PC-9 (cell line): ENCODE measurements at regions not wholly inside any gene's neighbourhood (a gene's known extent, or its start where the extent isn't known, plus 50 kb on each side); places are given as distances from the start of the nearest gene placed in this dataset.

Experiments
- BruUV-seq: library from RNA; stranded (reverse); fragments of 400-500 nt; replicated peaks from 2 replicates; lab custom pipeline; 2021; lab: Mats Ljungman, UMichigan
- CTCF ChIA-PET: fragments of 300-600 bp; sonication (Branson Sonifier 250); formaldehyde crosslinking; loops from one replicate; lab custom pipeline; 2022; ENCODE audit warnings: antibody characterized with exemption; lab: Charles Lee
- POLR2A ChIA-PET: fragments of 300-600 bp; sonication (Branson Sonifier 250); formaldehyde crosslinking; loops from one replicate; lab custom pipeline; 2022; ENCODE audit warnings: antibody characterized with exemption; ENCODE audit not compliant: unreplicated experiment; lab: Charles Lee
- DNase-seq, 2 experiments: peaks; one replicate each; pipeline versions ENCODE4 v3.0.0 to v3.0.0-alpha.2; 2015 to 2022; ENCODE audit warnings: mixed read lengths in 1 of 2
- H2AFZ ChIP-seq: fragments of 200-600 bp; sonication (generic); 2 replicates; pipeline ENCODE4 v1.8.1; 2017; ENCODE audit warnings: antibody characterized with exemption
- H3F3A ChIP-seq: fragments of 200-600 bp; sonication (generic); 2 replicates; pipeline ENCODE4 v1.8.1; 2017; ENCODE audit warnings: antibody characterized with exemption, mild to moderate bottlenecking, low read depth; ENCODE audit not compliant: insufficient read depth
- H3K27ac ChIP-seq: fragments of 200-600 bp; sonication (generic); 2 replicates; pipeline ENCODE4 v1.6.1; 2016; ENCODE audit warnings: mixed run types
- H3K27me3 ChIP-seq: fragments of 200-600 bp; sonication (generic); 2 replicates; pipeline ENCODE4 v1.6.1; 2016; ENCODE audit warnings: low read depth, mixed run types; ENCODE audit not compliant: insufficient read depth
- H3K36me3 ChIP-seq: fragments of 200-600 bp; sonication (generic); 2 replicates; pipeline ENCODE4 v1.6.1; 2016; ENCODE audit warnings: low read depth, mixed run types
- H3K4me1 ChIP-seq: fragments of 200-600 bp; sonication (generic); replicated peaks from 2 replicates; pipeline ENCODE4 v1.6.1; 2016; ENCODE audit warnings: mixed run types; ENCODE audit not compliant: insufficient read depth
- H3K4me2 ChIP-seq: fragments of 200-600 bp; sonication (generic); 2 replicates; pipeline ENCODE4 v1.6.1; 2017; ENCODE audit warnings: mixed run types
- H3K4me3 ChIP-seq: fragments of 200-600 bp; sonication (generic); 2 replicates; pipeline ENCODE4 v1.6.1; 2016; ENCODE audit warnings: mixed run types
- H3K79me2 ChIP-seq: fragments of 200-600 bp; sonication (generic); 2 replicates; pipeline ENCODE4 v1.6.1; 2017; ENCODE audit warnings: low read depth, mixed run types
- H3K9me2 ChIP-seq: fragments of 200-600 bp; sonication (generic); 2 replicates; pipeline ENCODE4 v1.8.1; 2017; ENCODE audit warnings: mild to moderate bottlenecking; ENCODE audit not compliant: insufficient read depth
- H3K9me3 ChIP-seq: fragments of 200-600 bp; sonication (generic); 2 replicates; pipeline ENCODE4 v1.8.1; 2016; ENCODE audit warnings: low read depth; ENCODE audit not compliant: insufficient read depth
- H4K20me1 ChIP-seq: fragments of 200-600 bp; sonication (generic); 2 replicates; pipeline ENCODE4 v1.8.1; 2017; ENCODE audit not compliant: insufficient read depth
- CTCF ChIP-seq: fragments of 200-600 bp; sonication (generic); conservative IDR thresholded peaks from 2 replicates; pipeline ENCODE4 v1.6.1; 2017; ENCODE audit warnings: mixed run types, antibody characterized with exemption, mild to moderate bottlenecking, moderate library complexity
- EZH2 ChIP-seq: fragments of 200-600 bp; sonication (generic); IDR thresholded peaks from 2 replicates; pipeline ENCODE4 v1.8.0; 2017; ENCODE audit warnings: antibody characterized with exemption, low read depth
- intact Hi-C: fragments of 100-400 bp; cut with micrococcal nuclease; formaldehyde crosslinking; loops from one replicate; pipeline ENCODE4 v1.10.0; 2022; ENCODE audit not compliant: unreplicated experiment

DNA sequence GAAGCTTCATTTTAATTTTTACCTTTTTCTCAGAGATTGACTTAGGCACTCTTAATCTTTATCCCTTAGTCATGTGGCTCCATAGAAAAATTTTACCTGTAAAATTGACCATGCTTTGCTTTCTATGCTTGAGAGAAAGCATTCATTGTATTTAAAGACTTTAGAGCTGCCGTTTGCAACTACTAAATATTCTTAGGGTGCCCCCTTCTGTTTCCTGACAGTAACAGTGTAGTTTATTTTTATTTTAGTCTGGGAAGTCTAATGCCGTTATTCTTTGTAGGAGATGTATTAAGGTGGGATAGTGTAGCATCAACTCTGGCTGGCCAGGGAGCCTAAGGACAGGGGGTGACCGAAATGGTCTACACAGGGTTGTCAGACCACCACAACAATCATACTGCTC lies 84.5 kb upstream of the SYNPR start:
- Histone ChIP-seq H3K9me3 (no peaks in the 10 kb centered on the region), H4K20me1 (no peaks in the 10 kb centered on the region), H3K27me3 (no peaks in the 10 kb centered on the region), H3K27ac (no peak overlapping the region), H3K9me2 (no peaks in the 10 kb centered on the region), H3K79me2 (no peaks in the 10 kb centered on the region), H3K4me3 (no peak overlapping the region), H3K4me1 (no peaks in the 10 kb centered on the region), H3K36me3 (no peaks in the 10 kb centered on the region), H3K4me2 (no peak overlapping the region), H3F3A (no peaks in the 10 kb centered on the region), H2AFZ (no peak overlapping the region)
- intact Hi-C loops = no loop called here
- TF ChIP-seq CTCF (peak; percentile 52), EZH2 (no peak)
- BruUV-seq = no TSS peak
- POLR2A ChIA-PET = no interaction called here
- DNase-seq = no peak
- CTCF ChIA-PET = no interaction called here

GRCh38 chr3:63199606-63200005 lies 78.5 kb upstream of the SYNPR start:
- Histone ChIP-seq H3F3A (no peaks in the 10 kb centered on the region), H3K4me2 (no peak overlapping the region), H3K27me3 (no peaks in the 10 kb centered on the region), H3K9me3 (no peaks in the 10 kb centered on the region), H3K36me3 (no peaks in the 10 kb centered on the region), H4K20me1 (no peaks in the 10 kb centered on the region), H3K4me3 (no peak overlapping the region), H3K79me2 (no peaks in the 10 kb centered on the region), H2AFZ (no peak overlapping the region), H3K9me2 (no peaks in the 10 kb centered on the region), H3K4me1 (no peaks in the 10 kb centered on the region), H3K27ac (no peak overlapping the region)
- no peak for TF ChIP-seq CTCF
- TF ChIP-seq EZH2 = no peak
- BruUV-seq = no TSS peak
- intact Hi-C loops = no loop called here
- no peak for DNase-seq
- POLR2A ChIA-PET = no interaction called here
- CTCF ChIA-PET = no interaction called here

- H3K27ac ChIP-seq = no peak overlapping the region
- H3K79me2 ChIP-seq = no peaks in the 10 kb centered on the region
- H3K4me3 ChIP-seq = no peak overlapping the region
- TF ChIP-seq CTCF (no peak), EZH2 (no peak)
- ChIA-PET POLR2A (no interaction called here), CTCF (no interaction called here)
- no peaks in the 10 kb centered on the region for H3K9me3 ChIP-seq
- H3K9me2 ChIP-seq = no peaks in the 10 kb centered on the region
- no peaks in the 10 kb centered on the region for H3K4me1 ChIP-seq
- no peak overlapping the region for H3K4me2 ChIP-seq
- H3F3A ChIP-seq = no peaks in the 10 kb centered on the region
- no peaks in the 10 kb centered on the region for H3K36me3 ChIP-seq
- intact Hi-C loops = no loop called here
- no peak for DNase-seq
- no peak overlapping the region for H2AFZ ChIP-seq
- no TSS peak for BruUV-seq
- no peaks in the 10 kb centered on the region for H3K27me3 ChIP-seq
- H4K20me1 ChIP-seq = no peaks in the 10 kb centered on the region
Measured at GRCh38 chr3:63202529-63202928, 75.6 kb upstream of the SYNPR start.
